GM12878 (cell line): ENCODE measurements at regions not wholly inside any gene's neighbourhood (a gene's known extent, or its start where the extent isn't known, plus 50 kb on each side); places are given as distances from the start of the nearest gene placed in this dataset.

Experiments used
- HDAC2 ChIP-seq: fragments of 200-600 bp; sonication (generic); IDR thresholded peaks from 2 replicates; pipeline ENCODE4 v1.6.1; 2017
- HDAC6 ChIP-seq: fragments of 200-600 bp; sonication (generic); IDR thresholded peaks from one replicate; pipeline ENCODE4 v1.8.0; 2017; ENCODE audit warnings: antibody characterized with exemption; ENCODE audit not compliant: unreplicated experiment
- SIX5 ChIP-seq: IDR thresholded peaks from 2 replicates; pipeline ENCODE4 v1.6.1; 2011; ENCODE audit warnings: mild to moderate bottlenecking, low read depth, low read length, moderate library complexity; ENCODE audit not compliant: severe bottlenecking

DNA sequence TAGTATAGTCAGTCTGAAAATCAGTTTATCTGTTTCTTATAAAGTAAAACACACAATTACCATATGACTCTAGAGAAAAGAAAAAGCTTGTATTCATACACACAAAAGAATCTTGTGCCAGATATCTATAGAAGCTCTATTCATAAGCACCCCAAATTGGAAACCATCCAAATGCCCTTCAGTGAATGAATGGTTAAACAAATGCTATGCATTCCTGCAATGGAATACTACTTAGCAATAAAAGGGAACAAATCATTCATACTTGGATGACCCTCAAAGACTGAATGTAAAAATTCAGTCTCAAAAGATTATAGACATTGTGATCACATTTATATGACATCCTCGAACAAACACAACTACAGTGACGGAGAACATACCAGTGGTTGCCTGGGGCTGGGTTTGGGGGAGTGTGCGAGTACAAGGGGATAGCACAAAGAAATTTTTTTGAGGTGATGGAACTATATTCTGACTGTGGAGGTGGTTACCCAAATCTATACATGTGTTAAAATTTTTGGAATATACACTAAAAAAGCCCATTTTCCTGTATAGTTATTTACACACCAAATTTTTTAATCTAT lies 680.6 kb downstream of the NTRK3 start:
- TF ChIP-seq HDAC2, result no peak
- no peak for TF ChIP-seq HDAC6
- TF ChIP-seq SIX5, result no peak
